ENCODE measurements at regions not wholly inside any gene's neighbourhood (a gene's known extent, or its start where the extent isn't known, plus 50 kb on each side); places are given as distances from the start of the nearest gene placed in this dataset.
"Not testable (repeated sequence)": the region's sequence is repeated elsewhere in the genome, so short reads cannot be mapped to it uniquely, and the experiment has no call there.

DNA sequence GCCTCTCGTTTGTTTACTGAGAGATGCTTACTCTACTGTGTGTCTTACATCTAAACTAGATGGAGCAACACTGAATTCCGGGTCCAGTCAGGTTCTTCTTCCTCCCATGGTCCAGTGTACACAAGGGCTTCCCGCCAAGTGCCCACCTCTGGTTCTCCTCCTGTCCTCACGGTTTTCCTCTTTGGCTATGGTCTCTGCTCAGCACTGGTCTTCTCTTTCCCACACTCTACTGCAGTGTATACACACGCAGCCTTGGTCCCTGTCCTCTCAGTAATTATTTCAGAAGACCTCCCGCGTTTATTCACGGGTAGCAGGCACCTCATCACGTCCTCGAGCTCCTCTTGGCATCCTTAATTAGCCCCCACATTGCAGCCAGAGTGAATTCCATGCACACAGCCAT lies 91.4 kb upstream of the PABPC3 start:
- not testable (repeated sequence) for TF ChIP-seq CTCF (conservative IDR thresholded peaks at IDR 0.05; ENCODE audit: low read depth, low read length); EZH2phosphoT487 (IDR thresholded peaks at IDR 0.05; ENCODE audit: borderline replicate concordance, low read length)

All from PC-3 (cell line).